ENCODE measurements at regions not wholly inside any gene's neighbourhood (a gene's known extent, or its start where the extent isn't known, plus 50 kb on each side); places are given as distances from the start of the nearest gene placed in this dataset.

GRCh38 chr2:106274668-106275067 is 80.6 kb upstream of the UXS1 start:
- TF ChIP-seq CTCF (IDR thresholded peaks at IDR 0.05; ENCODE audit: insufficient read depth, low read length) = no peak
- no peak for TF ChIP-seq REST (IDR thresholded peaks at IDR 0.05; ENCODE audit: insufficient replicate concordance, low read depth)
- TF ChIP-seq SPI1 (IDR thresholded peaks at IDR 0.05; ENCODE audit: borderline replicate concordance, low read depth) = no peak
- TF ChIP-seq POLR2AphosphoS5 (IDR thresholded peaks at IDR 0.05; ENCODE audit: low read depth) = no peak
- TF ChIP-seq GABPA (IDR thresholded peaks at IDR 0.05; ENCODE audit: low read depth) = no peak
- DNase-seq (ENCODE audit: low read depth in 1 of 2, low spot score in 1 of 2) = no peak
- Histone ChIP-seq H3K27ac (replicated peaks) (no peak overlapping the region), H3K4me3 (replicated peaks; ENCODE audit: insufficient read depth, low read length) (no peak overlapping the region), H3K27me3 (ENCODE audit: insufficient read depth, poor library complexity, severe bottlenecking) (peaks cover 3% of the 10 kb centered on the region)

- DNase-seq (ENCODE audit: low read depth in 1 of 2, low spot score in 1 of 2) = peak in 1 of 2 experiments; percentile 9
- H3K27ac ChIP-seq (replicated peaks) = no peak overlapping the region
- no peak overlapping the region for H3K4me3 ChIP-seq (replicated peaks; ENCODE audit: insufficient read depth, low read length)
- H3K27me3 ChIP-seq (ENCODE audit: insufficient read depth, poor library complexity, severe bottlenecking) = peaks cover 5% of the 10 kb centered on the region
- TF ChIP-seq CTCF (IDR thresholded peaks at IDR 0.05; ENCODE audit: insufficient read depth, low read length) (no peak), SPI1 (IDR thresholded peaks at IDR 0.05; ENCODE audit: borderline replicate concordance, low read depth) (no peak), POLR2AphosphoS5 (IDR thresholded peaks at IDR 0.05; ENCODE audit: low read depth) (no peak), REST (IDR thresholded peaks at IDR 0.05; ENCODE audit: insufficient replicate concordance, low read depth) (no peak), GABPA (IDR thresholded peaks at IDR 0.05; ENCODE audit: low read depth) (no peak)
These were observed 78.2 kb upstream of the UXS1 start for GRCh38 chr2:106272216-106272807.

DNA sequence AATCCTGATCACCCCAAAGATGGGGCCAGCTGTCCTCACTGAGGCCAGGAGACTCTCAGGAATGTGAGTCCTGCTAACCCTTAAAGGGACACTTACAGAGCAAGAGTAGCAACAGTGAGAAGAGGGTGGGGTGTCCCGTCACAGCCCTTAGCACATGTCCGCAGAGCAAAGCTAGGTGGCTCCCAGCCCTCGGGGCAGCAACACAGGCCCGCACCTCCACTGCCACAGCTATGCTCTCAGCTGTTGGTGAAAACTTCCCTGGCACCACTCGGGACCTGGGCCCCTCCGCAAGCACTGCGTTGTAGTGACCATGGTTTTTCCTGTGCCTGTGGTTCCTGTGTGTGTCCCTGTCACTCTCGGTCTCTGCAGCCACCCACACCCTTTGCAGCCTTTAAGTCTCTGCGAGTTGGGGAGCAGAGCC is 76.4 kb upstream of the UXS1 start:
- no peak for DNase-seq (ENCODE audit: low read depth in 1 of 2, low spot score in 1 of 2)
- no peak overlapping the region for H3K4me3 ChIP-seq (replicated peaks; ENCODE audit: insufficient read depth, low read length)
- no peak overlapping the region for H3K27ac ChIP-seq (replicated peaks)
- TF ChIP-seq GABPA (IDR thresholded peaks at IDR 0.05; ENCODE audit: low read depth) (no peak), SPI1 (IDR thresholded peaks at IDR 0.05; ENCODE audit: borderline replicate concordance, low read depth) (no peak), REST (IDR thresholded peaks at IDR 0.05; ENCODE audit: insufficient replicate concordance, low read depth) (no peak)
- peaks cover 5% of the 10 kb centered on the region for H3K27me3 ChIP-seq (ENCODE audit: insufficient read depth, poor library complexity, severe bottlenecking)
